H1 (cell line): ENCODE measurements at regions not wholly inside any gene's neighbourhood (a gene's known extent, or its start where the extent isn't known, plus 50 kb on each side); places are given as distances from the start of the nearest gene placed in this dataset.

Experiments
- HDAC6 ChIP-seq: IDR thresholded peaks from one replicate; pipeline ENCODE4 v1.7.1; 2012; ENCODE audit warnings: low read depth, mild to moderate bottlenecking, inconsistent platforms, low read length, moderate library complexity
- JUND ChIP-seq: IDR thresholded peaks from 2 replicates; pipeline ENCODE4 v1.6.1; 2011; ENCODE audit warnings: mild to moderate bottlenecking, improper control_type of control experiment, low read length
- TCF12 ChIP-seq: IDR thresholded peaks from 2 replicates; pipeline ENCODE4 v1.6.1; 2011; ENCODE audit warnings: low read depth, mild to moderate bottlenecking, low read length

DNA sequence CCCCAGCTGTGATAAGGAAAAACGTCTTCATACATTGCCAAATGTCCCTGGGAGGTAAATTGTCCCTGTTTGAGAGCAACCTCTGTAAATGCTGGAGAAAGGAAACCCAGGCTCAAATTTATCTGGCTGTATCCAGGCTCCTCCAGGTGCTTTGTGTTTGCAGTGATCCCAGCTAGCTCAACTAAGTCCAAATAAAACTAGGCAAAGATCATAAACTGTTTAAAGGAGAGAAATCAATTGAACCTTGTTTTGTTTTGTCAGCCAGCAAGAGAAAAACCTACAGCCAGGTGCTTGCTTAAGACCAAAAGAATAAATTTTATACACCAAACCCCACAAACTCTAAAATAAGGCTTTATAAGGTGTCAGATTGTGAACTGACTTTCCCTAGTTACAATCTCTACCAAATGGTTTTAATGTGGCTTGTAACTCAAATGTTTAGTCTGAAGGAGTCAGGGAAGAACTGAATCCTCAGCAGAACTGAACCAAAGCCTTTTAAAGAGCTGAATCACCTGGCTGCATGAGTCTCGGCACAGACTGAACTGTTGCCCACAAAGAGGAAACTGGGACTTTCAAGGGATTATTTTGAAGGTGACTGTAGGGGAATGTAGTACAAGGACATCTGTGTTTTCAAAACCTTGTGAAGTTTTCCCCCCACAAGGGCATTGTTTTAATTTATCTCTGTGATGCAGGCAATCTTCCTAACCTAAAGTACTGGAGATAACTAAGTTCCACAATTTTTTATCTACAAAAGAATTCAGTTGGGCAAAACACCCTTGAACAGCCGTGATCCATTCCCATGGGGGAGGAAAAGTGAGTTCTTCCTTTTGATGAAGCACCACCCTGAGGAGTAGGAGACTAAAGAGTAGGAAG, 201.7 kb upstream of the TARS1 start (continued):
- no peak for TF ChIP-seq TCF12
- TF ChIP-seq HDAC6 = no peak
- TF ChIP-seq JUND = no peak
